ENCODE measurements at regions not wholly inside any gene's neighbourhood (a gene's known extent, or its start where the extent isn't known, plus 50 kb on each side); places are given as distances from the start of the nearest gene placed in this dataset.
"Not testable (repeated sequence)": the region's sequence is repeated elsewhere in the genome, so short reads cannot be mapped to it uniquely, and the experiment has no call there.

DNA sequence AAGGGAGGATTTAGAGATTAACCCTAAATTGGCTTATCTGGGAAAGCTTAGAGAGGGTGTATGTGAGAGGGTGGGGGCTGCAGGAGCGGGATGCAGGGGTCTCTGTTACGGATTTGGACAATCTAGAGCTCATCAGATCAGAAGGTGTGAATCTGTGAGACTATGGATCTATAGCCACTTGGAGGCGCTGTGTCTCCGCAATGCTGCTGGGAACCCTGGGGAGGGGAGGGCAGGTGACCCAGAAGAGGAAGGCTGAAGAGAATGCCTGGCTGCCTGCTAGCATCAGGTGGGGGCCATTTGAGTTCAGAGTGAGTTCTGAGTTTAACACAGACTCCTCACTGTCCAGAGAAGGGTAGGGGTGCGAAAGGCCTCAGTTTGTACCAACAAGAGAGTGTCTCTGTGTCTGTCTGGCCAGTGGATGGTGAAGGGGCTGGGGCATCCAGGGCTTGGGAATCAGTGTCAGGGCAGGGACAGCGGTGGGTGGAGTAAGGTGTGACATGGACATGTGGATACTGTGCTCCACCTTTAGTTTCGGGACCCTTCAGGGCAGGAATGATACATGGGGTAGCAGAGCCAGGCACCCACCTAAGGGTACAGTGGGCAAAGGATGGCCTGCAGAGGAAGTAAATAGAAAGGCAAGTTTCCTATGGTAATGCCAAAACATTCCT is 187.3 kb upstream of the PRSS58 start:
- no peak for DNase-seq

DNA sequence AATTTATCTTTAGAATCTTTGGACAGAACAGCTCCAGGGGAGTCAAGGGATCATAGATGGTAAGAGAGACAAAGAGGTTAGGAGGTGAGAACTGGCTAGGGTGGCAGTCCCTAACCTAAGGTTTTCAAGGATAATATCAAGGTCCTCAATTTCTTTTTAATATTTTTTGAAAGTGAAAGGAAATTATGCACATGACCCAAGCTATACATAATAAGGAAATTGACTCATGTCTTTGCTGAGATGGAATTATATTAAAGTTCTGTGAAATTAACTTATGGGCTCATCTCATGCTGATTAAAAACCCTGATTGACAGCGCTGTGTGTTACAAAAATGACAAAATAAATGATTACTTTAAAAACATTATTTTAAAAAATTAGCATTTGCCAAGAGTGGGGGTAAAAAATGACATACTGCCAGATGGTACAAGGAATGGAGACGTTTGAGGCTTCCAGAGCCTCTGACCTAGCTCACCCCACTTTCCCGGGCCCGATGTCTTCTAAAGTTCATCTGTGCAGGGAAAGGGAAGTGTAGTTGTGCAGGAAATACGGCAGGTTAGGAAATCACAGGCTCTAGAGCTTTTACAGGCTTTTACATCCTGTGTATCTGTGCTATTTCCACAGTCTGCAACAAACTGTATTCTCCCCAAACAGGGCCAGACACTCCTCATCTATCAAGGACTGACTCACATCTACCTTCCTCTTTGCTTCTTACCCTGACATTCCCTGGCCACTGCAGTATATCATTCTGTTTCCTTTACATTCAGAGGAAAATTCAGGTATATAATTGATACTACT is 185.6 kb upstream of the PRSS58 start:
- no peak for DNase-seq

DNA sequence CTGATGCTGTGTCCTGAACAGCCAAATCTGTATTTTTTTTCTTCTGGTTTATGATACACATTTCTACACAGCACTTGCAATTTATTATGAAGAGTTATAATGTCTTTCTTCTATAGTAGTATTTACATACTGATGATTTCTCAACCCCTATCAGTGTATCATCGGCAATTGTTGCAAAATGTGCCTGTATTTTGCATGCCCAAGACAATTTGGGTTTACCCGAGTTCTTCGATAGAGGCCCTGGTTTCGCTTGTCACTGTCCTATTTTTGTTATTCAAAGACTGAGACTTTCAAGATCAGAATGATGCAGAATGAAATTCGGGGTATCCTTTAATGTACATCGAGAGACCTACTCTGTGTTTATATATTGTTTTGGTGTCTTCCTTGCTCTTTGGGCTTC is 184.5 kb upstream of the PRSS58 start:
- no peak for DNase-seq

- DNase-seq, result no peak
Measured at GRCh38 chr7:142440906-142441411, 183.1 kb upstream of the PRSS58 start.

DNA sequence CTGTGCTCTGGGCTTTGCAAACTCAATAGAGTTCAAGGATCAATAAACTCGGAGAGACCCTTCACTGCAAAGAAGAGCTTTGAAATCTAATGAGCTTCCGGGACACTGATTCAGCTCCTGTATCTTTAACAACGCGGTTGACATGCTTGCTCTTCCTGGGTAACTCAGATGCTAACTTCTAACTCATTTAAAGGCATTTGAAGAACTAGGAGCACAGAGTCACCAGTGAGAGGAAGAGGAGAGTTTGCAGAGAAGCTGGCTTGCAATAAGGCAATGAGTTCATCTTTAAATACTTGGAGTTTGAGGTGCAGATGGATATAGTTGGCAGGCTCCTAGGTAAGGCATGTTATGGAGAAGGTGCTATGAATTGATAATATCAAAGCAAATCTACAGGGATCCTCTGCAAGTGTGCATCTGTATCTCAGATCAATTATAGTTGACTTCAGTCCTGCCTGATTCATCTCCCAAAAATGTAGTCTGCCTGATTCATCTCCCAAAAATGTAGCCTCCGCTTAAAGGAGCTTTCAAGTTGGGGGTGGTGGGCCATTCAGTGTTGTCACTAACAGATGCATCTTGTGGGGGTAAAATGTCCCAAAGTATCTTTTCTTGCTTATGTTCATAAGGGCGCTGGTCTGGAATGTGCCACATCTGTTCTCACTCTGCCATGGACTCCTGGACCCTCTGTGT is 182.5 kb upstream of the PRSS58 start:
- no peak for DNase-seq

DNA sequence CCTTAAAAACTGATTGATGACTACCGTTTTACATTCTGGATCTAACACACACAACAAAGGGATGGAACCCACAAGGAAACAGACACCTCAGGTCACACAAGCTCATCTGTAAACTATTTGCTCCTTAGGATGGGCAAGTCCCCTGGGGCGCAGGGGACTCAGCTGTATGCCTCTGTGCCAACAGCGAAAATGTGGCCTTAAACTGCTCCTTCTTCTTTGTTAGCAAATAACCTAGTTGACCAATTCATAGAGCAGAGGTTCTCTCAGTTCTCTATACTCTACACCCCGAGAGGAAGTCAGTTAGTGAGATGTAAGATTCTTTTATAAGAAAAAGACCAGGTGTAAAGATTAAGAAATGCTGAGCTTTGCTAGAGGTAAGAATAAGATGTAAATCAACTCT is 181.9 kb upstream of the PRSS58 start:
- DNase-seq, result no peak

- no peak for DNase-seq
Measured at GRCh38 chr7:142438923-142439515, 181.2 kb upstream of the PRSS58 start.

DNA sequence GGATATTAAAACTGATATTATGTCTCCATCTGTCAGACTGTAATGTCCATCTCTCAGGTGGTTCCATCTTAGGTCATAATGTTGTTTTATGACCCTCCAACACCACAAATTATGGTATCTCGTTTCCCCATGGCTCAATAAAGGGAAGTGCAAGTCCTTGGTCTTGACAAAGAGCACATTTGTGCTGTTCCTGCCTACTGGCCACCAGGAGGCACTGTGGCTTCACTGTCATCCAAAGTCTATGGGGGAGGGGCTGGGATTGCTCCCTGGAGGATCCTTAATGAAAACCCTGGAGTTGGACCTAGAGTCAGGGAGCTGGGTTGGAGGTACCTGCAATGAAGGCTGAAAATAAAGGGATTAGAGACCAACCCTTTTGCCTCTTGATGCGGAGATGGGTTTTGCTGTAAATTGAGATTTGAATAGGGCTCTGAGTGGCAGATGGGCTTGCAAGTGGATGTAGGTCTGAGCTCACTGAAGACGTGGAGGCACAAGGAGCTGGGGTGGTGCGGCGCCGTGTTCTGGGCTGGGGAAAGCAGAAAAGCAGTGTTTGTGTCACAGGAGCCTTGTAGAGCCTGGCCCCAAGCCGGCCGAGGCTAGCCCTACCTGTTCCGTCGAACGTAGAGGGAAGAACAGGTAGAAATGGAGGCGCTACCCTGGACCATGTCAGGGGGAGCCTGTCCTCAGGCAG is 180.5 kb upstream of the PRSS58 start:
- DNase-seq, result peak in 17 of 51 donors; percentile 3 to 51 (median 16)

- no peak for DNase-seq
Measured at GRCh38 chr7:142437741-142438140, 179.9 kb upstream of the PRSS58 start.

DNA sequence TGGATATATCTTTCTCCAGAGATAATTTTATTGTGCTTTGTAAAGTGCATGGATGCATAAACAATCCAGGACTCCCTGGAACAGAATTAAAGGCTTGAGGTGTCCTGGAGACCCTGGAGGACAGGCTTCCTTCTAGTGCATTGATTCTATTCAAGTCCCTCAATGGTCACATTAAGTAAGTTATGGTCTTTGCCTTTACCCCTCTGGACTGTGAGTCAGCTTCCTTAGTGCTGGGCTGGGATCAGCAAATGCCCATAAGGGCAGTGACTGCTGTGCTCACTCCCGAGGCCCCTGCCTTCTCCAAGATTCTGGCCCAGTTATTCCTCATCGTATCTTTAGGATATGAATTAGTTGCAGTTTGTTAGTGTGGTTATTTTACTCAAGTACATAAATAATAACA is 178.7 kb upstream of the PRSS58 start:
- no peak for DNase-seq

DNA sequence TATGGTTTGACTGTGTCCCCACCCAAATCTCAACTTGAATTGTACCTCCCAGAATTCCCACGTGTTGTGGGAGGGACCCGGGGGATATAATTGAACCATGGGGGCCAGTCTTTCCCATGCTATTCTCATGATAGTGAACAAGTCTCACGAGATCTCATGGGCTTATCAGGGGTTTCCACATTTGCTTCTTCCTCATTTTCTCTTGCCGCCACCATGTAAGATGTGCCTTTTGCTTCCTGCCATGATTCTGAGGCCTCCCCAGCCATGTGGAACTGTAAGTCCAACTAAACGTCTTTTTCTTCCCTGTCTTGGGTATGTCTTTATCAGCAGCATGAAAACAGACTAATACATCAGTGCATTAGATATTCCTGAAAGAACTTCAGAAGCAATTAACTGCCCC is 177.7 kb upstream of the PRSS58 start:
- DNase-seq, result not testable (repeated sequence)

DNA sequence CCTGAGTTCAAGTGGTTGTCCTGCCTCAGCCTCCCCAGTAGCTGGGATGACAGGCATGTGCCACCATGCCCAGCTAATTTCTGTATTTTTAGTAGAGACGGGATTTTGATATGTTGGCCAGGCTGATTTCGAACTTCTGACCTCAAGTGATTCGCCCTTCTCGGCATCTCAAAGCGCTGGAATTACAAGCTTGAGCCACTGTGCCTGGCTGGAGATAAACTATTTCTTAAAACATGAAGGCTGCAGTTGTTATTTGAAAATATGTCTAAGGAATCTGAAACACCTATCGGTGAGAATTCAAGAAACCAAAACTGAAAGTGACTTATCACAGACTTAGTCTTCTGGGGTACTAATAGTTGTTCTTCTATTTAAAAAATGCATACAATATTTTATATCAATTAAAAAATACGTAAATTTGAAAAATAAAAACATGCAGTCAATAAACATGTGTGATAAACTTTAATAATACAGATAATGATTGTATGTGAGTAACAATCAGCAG is 176.9 kb upstream of the PRSS58 start:
- DNase-seq, result no peak

- DNase-seq, result not testable (repeated sequence)
Measured at GRCh38 chr7:142434133-142434532, 176.3 kb upstream of the PRSS58 start.

- DNase-seq, result no peak
Measured at GRCh38 chr7:142432377-142432776, 174.5 kb upstream of the PRSS58 start.

GRCh38 chr7:142431491-142431890 is 173.6 kb upstream of the PRSS58 start:
- no peak for DNase-seq

DNA sequence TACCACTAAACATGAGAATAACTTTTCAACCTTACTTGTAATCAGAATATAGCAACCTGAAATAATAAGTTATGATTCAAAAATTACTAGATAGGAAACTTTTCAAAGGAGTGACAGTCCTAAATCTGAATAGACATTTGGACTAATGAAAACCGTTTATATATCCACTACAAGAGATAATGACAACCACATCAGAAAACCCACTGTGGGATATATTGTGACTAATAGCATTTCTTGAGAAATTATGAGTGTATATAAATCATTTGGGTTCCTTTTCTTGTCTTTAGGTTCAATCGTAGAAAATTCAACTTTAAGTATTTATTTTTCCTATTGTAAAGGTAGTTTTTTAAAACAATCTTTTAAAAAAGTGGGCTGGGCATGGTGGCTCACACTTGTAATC is 170.2 kb upstream of the PRSS58 start:
- no peak for DNase-seq

DNA sequence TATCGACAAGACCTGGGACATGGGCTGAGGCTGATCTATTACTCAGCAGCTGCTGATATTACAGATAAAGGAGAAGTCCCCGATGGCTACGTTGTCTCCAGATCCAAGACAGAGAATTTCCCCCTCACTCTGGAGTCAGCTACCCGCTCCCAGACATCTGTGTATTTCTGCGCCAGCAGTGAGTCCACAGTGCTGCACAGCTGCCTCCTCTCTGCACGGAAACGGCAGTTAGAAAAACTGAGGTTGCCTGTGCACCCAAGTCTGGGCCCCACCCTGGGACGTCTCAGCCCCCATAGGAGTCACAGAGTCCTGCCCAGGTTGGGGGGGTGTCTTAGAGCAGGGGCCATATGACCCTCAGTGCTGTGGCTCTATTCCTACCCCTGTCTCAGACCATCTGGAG is 167.4 kb upstream of the PRSS58 start:
- DNase-seq, result no peak

DNA sequence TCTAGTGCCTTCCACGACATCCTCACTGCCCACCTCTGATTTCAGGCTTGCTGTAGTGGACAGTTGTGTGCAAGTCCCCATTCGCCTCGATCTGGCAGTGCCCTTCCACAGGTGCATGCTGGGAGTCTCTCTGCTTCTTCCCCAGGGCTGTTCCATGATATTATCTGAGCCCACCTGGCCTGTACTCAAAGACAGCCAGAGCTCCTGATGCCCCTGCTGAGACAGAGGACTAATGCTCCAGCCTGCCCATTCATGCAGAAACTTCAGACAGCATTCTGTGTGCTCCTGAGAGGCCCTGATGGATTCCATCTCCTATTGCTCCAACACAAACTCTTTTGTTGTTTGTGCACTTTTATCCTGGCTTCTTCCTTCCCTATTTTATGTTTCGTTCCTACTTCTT is 164.8 kb upstream of the PRSS58 start:
- DNase-seq, result no peak

DNA sequence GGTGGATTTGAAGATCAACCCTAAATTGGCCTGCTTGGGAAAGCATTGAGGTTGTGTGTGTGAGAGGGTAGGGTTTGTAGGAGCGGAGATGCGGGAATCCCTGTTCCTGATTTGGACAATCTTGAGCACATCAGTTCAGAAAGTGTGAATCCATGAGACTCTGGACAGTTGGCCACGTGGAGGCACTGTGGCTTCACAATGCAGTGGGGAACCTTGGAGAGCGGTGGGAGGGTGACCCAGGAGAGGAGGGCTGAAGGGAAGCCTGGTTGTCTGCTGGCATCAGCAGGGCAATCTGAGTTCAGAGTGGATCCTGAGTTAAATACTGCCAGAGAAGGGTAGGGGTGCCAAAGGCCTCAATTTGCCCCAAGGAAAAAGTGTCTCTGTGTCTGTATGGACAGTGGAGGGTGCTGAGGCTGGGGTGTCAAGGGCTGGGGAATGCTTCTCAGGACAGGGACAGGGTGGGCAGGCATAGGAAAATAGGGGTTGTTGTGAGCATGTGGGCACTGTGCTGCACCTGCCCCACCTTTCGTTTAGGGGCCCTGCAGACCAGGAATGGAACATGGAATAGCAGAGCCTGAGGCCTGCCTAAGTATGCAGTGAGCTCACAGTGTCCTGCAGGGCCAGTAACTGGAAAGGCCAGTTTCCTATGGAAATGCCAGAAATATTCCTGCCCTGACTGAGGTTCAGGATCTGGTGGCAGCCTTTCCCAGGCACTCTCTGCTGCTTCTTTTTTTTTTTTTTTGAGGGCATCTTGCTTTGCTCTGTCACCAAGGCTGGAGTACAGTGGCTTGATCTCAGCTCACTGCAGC is 162.9 kb upstream of the PRSS58 start:
- DNase-seq, result peak in 1 of 51 donors; percentile 1

DNA sequence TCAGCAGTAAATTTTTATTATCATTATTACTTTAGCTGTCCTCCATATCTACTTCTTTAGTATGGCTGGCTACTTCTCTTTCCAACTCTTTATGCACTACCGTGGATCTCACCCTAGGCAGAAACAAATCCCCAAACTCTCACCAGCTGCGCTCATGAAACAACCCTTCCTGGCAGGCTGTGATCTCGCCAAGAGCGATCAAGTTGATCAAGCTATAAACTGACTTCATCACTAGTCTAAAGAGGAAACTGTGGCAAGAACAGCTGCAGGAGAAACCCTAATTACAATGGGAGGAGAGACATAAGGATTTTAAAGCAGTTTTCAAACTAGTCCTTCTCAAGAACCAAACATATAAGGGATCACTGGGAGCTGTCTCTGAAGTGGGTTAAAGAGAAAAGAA is 160.5 kb upstream of the PRSS58 start:
- no peak for DNase-seq

Data from hypothalamus (tissue), 51 donors.